Epithelial cell of proximal tubule (primary cell): ENCODE measurements at regions not wholly inside any gene's neighbourhood (a gene's known extent, or its start where the extent isn't known, plus 50 kb on each side); places are given as distances from the start of the nearest gene placed in this dataset.

ENCODE experiments used
- DNase-seq: peaks from one replicate; pipeline ENCODE4 v3.0.0-alpha.2; 2011; ENCODE audit warnings: low read depth
- H3K4me3 ChIP-seq: 2 replicates; pipeline ENCODE4 v1.5.1; 2011; ENCODE audit warnings: low read depth, mild to moderate bottlenecking, low read length
- TF ChIP-seq, protein P1 (sequence below): conservative IDR thresholded peaks from 2 replicates; pipeline ENCODE4 v1.5.1; 2012; ENCODE audit warnings: low read depth, mild to moderate bottlenecking, low read length

DNA sequence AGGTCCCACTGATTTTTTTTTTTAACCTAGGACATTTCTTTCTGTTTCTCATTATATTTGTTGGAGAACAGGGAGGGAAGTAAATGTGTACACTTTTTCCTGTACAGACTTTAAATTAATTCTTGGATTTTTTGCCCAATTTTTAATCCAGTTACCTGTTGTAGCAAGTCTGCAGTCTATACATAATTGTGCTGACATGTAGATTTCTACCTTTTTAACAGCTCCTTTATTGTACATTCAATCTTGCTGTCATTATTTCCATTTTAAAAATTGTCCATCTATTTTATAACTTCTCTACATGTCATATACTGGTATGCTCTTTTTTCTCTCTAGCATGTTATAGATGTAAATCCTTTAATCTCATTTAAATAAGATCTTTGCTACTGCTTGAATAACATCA lies 1838.7 kb upstream of the CDH9 start:
- TF ChIP-seq, protein P1, sequence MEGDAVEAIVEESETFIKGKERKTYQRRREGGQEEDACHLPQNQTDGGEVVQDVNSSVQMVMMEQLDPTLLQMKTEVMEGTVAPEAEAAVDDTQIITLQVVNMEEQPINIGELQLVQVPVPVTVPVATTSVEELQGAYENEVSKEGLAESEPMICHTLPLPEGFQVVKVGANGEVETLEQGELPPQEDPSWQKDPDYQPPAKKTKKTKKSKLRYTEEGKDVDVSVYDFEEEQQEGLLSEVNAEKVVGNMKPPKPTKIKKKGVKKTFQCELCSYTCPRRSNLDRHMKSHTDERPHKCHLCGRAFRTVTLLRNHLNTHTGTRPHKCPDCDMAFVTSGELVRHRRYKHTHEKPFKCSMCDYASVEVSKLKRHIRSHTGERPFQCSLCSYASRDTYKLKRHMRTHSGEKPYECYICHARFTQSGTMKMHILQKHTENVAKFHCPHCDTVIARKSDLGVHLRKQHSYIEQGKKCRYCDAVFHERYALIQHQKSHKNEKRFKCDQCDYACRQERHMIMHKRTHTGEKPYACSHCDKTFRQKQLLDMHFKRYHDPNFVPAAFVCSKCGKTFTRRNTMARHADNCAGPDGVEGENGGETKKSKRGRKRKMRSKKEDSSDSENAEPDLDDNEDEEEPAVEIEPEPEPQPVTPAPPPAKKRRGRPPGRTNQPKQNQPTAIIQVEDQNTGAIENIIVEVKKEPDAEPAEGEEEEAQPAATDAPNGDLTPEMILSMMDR: no peak
- H3K4me3 ChIP-seq: no peak overlapping the region
- DNase-seq: no peak

DNA sequence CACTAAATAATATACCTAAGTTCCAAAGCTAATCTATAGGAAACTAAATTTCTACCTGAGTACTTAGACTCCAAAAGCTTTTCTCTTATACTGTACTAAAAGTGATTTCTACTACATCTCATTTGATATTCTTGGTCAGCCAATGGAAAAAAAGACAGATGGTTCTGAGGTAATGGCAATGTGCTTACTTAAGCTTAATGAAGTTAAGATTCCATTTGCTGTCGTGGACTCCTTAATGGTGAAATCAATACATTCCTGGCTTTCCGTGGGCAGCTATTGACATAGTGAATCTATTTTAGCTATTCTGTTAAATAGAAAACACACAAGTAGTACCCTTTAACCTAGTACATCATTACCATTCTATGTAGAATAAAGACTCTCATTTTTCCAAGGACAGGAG lies 1825.6 kb upstream of the CDH9 start:
- DNase-seq: no peak
- TF ChIP-seq, protein P1: no peak
- no peak overlapping the region for H3K4me3 ChIP-seq

DNA sequence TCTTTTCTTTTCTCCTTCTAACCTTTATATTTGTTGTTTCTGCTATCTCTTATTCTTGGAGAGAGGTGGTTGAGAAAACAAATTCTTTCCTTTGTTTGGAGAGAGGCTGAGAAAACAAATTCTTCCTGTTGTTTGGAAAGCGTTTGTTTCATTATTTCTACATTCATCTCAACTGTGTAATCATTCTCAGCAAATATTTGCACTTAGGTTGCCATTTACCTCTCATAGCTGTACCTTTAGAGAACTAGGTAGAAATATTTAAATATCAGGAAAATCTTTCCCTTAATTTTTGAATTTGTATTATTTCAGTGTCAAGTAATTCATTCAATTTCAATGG lies 1824.4 kb upstream of the CDH9 start:
- H3K4me3 ChIP-seq: no peak overlapping the region
- no peak for DNase-seq
- TF ChIP-seq, protein P1: no peak

GRCh38 chr5:28862137-28862859 lies 1823.9 kb upstream of the CDH9 start:
- no peak overlapping the region for H3K4me3 ChIP-seq
- TF ChIP-seq, protein P1: no peak
- no peak for DNase-seq

DNA sequence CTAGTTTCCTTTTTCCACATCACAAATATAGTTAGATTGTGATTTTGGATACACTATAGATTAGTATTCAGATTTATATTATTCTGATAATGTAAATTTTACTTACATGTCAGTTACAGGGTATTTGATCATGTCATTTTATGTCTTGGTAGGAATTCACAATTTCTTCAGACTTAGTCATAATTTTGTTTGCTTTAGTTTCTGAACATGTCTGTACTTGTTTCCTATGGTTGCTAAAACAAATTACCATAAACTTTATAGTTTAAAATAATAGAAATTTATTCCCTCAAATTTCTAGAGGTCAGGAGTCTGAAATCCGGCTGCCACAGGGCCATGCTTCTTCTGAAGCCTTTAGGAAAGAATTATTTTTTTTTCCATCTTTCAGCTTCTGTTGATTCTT lies 1817.2 kb upstream of the CDH9 start:
- no peak overlapping the region for H3K4me3 ChIP-seq
- no peak for DNase-seq
- TF ChIP-seq, protein P1: no peak

- TF ChIP-seq, protein P1: no peak
- DNase-seq: no peak
- H3K4me3 ChIP-seq: no peak overlapping the region
These were observed 1812.0 kb upstream of the CDH9 start for GRCh38 chr5:28850320-28850921.

GRCh38 chr5:28831042-28831441 lies 1792.7 kb upstream of the CDH9 start:
- TF ChIP-seq, protein P1: no peak
- no peak for DNase-seq
- H3K4me3 ChIP-seq: no peak overlapping the region
